HG02678 (cell line): ENCODE measurements at regions not wholly inside any gene's neighbourhood (a gene's known extent, or its start where the extent isn't known, plus 50 kb on each side); places are given as distances from the start of the nearest gene placed in this dataset.

Source experiments
- ATAC-seq: cut with Tn5 transposase; IDR thresholded peaks from one replicate; pipeline ENCODE4 v1.9.1; 2021; ENCODE audit warnings: mild to moderate bottlenecking, moderate library complexity; ENCODE audit not compliant: unreplicated experiment

- ATAC-seq: peak; percentile 92
Measured at GRCh38 chr6:45830441-45831139, 185.1 kb downstream of the CLIC5 start.

- ATAC-seq: no peak
Measured at GRCh38 chr6:45829873-45830272, 185.8 kb downstream of the CLIC5 start.

- ATAC-seq: no peak
Measured at GRCh38 chr6:45827952-45828530, 187.6 kb downstream of the CLIC5 start.

GRCh38 chr6:45822873-45823272 is 192.8 kb downstream of the CLIC5 start:
- ATAC-seq: no peak

GRCh38 chr6:45822246-45822812 is 193.3 kb downstream of the CLIC5 start:
- ATAC-seq: no peak

- ATAC-seq: no peak
Measured at GRCh38 chr6:45818655-45819054, 197.0 kb downstream of the CLIC5 start.

GRCh38 chr6:45816674-45817297 is 198.9 kb downstream of the CLIC5 start:
- ATAC-seq: no peak

GRCh38 chr6:45815466-45816125 is 200.1 kb downstream of the CLIC5 start:
- ATAC-seq: no peak

- ATAC-seq: no peak
Measured at GRCh38 chr6:45814772-45815171, 200.9 kb downstream of the CLIC5 start.

GRCh38 chr6:45813943-45814342 is 201.7 kb downstream of the CLIC5 start:
- ATAC-seq: peak; percentile 59

- ATAC-seq: no peak
Measured at GRCh38 chr6:45812922-45813321, 202.7 kb downstream of the CLIC5 start.

- peak; percentile 86 for ATAC-seq
Measured at GRCh38 chr6:45808917-45809316, 206.7 kb downstream of the CLIC5 start.

- ATAC-seq: no peak
Measured at GRCh38 chr6:45808042-45808645, 207.5 kb downstream of the CLIC5 start.

GRCh38 chr6:45807311-45808041 is 208.2 kb downstream of the CLIC5 start:
- ATAC-seq: no peak

GRCh38 chr6:45806172-45806571 is 209.5 kb downstream of the CLIC5 start:
- ATAC-seq: no peak

- no peak for ATAC-seq
Measured at GRCh38 chr6:45803071-45803470, 212.6 kb downstream of the CLIC5 start.

- ATAC-seq: no peak
Measured at GRCh38 chr6:45801471-45802289, 214.0 kb downstream of the CLIC5 start.

GRCh38 chr6:45800911-45801310 is 214.7 kb downstream of the CLIC5 start:
- ATAC-seq: no peak

- ATAC-seq: no peak
Measured at GRCh38 chr6:45795678-45796077, 220.0 kb downstream of the CLIC5 start.

GRCh38 chr6:45794465-45794864 is 221.2 kb downstream of the CLIC5 start:
- ATAC-seq: no peak
